ENCODE measurements at regions not wholly inside any gene's neighbourhood (a gene's known extent, or its start where the extent isn't known, plus 50 kb on each side); places are given as distances from the start of the nearest gene placed in this dataset.
"Not testable (repeated sequence)": the region's sequence is repeated elsewhere in the genome, so short reads cannot be mapped to it uniquely, and the experiment has no call there.

DNA sequence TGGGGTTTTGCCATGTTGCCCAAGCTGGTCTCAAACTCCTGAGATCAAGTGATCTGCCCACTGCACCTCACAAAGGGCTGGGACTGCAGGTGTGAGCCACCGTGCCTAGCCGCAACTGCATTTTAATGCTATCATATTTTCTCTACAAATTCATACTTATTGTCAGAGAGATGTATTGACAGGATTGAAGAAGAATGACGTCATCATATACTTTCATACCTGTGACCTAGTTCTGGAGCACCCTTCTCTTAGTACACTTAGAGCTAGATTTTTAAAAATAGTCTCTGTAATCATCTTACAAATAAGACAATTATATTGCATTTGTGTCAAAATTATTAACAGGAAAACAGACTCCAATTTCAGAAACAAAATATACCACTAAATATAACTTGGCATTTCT lies 242.8 kb upstream of the PDZRN3 start:
- no peak for DNase-seq (ENCODE audit: low spot score)

- no peak for DNase-seq (ENCODE audit: low spot score)
Measured at GRCh38 chr3:73866846-73867245, 242.1 kb upstream of the PDZRN3 start.

DNA sequence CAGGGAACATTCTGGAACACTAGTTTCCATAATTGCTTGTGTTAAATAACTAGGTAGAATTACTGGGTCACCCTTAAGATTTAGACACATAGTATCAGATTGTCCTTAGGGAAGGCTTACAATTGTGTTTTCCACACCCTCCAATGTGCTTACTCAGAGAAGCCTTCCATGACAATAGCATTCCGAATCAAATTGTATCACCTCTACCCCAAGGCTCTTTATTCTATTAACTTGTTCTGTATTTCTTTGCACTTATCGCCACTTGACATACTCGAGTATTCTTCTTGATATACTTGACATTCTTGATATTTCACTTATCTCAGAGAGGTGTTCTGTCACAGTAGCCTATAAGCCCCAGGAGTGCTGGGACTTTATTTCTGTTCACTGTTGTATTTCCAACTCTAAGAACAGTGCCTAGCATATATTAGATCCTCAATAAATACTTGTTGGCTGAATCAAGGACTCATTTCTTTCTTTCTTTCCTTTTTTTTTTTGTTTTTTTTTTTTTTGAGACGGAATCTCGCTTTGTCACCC lies 238.9 kb upstream of the PDZRN3 start:
- no peak for DNase-seq (ENCODE audit: low spot score)

DNA sequence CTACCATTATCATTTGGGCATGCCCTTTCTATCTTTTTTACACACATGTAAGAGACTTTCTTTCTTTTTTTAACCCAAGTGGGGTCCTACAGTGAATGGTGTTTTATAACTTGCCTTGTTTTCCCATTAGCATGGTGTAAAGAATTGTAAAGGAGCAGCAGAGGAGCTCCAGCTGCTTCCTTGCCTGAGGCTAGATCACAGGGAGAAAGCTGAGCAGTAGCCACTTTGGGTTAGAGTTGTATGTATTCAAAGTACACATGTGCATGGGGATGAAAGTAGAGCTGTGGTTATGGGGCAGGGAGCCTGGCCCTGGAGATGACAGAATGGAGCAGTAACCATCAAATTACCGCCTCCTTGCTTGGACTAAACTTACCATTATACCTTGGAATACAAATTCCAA lies 231.1 kb upstream of the PDZRN3 start:
- DNase-seq (ENCODE audit: low spot score) = no peak

- DNase-seq (ENCODE audit: low spot score) = no peak
Measured at GRCh38 chr3:73848173-73848906, 223.6 kb upstream of the PDZRN3 start.

DNA sequence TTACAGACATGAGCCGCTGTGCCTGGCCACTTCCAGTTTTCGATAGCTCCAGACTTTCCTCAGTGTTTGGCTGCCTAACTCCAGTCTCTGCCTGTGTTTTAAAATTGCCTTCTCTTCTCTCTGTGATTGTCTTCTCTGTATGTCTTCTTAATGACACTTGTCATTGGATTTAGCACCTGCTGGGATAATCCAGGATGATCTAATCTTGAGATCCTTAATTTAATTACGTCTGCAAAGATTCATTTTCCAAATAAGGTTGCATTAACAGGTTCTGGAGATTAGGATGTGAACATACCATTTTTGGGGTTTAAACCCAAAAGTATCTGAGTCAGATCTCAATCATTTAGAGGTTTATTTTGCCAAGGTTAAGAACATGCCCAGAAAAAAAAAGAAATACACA lies 222.2 kb upstream of the PDZRN3 start:
- no peak for DNase-seq (ENCODE audit: low spot score)

DNA sequence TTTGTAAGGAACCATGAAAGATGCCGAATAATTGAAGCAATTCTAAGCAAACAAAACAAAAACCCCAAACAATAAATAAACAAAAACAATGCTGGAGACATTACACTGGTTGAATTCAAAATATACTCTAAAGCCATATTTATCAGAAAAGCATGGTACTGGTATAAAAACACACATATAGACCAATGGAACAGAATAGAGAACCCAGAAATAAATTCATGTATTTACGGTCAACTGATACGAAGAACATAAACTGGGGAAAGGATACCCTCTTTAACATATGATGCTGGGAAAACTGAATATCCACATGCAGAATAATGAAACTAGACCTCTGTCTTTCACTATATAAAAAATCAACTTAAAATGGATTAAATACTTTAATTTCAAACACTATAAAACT lies 214.3 kb upstream of the PDZRN3 start:
- DNase-seq (ENCODE audit: low spot score) = no peak

GRCh38 chr3:73835945-73836344 lies 211.2 kb upstream of the PDZRN3 start:
- DNase-seq (ENCODE audit: low spot score) = no peak

DNA sequence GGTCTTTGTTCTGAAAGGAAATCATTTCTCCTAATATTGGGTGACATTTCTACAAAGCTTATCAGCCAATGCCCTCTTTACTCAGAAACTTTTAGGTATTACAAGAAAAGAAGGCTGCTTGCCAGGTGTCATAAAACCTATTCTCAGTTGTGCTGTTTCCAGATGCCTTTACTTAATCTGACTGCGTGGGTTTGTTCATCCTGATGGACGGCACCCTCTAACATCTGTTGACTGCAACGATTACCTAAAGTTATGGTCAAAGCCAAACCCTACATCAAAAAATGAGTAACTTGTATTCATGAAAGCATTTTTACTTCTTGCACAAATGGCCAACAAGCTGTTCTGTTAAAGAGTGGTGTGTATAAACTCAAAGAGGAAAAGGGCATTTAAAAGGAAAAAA lies 207.7 kb upstream of the PDZRN3 start:
- DNase-seq (ENCODE audit: low spot score) = no peak

- DNase-seq (ENCODE audit: low spot score) = no peak
Measured at GRCh38 chr3:73828348-73828747, 203.6 kb upstream of the PDZRN3 start.

DNA sequence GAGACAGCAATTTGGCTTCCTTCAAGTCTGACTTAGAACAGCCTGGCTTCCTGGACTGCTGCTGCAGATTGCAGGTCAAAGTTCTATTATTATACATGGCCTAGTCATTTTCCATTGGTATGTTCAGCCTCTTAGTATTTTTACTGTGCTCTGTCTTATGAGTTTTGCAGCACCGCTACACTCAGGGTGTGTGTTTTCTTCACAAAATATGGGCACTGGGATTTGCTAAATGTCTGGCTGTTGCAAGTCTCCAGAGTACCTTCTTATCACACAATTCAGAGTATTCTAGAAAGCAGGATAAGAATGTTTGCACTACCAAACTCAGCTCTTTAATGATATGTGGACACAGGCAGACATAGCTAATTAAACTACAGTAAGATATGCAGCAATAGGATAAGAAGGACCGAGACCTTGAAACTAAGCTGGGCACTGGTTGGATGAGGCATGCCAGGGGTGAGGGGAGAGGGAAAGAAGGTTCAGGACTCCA lies 203.0 kb upstream of the PDZRN3 start:
- no peak for DNase-seq (ENCODE audit: low spot score)

DNA sequence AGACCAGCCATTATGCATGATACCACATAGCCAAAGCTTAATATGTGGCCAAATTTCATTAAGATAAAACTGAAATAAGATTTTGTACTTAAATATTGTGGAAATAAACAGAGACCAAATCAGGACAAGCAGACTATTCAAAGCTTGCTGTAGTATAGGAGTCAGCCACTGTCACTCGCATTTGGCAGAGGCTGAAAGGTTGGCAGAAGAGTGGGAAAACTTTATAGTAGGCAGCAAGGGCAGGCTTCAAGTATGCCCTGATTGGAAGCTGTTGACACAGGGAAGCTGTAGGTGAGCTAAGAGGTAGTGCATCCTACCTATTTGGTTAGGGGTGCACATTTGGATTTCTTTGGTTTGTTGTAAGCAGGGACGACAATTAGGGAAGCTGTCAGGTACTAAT lies 202.5 kb upstream of the PDZRN3 start:
- no peak for DNase-seq (ENCODE audit: low spot score)

DNA sequence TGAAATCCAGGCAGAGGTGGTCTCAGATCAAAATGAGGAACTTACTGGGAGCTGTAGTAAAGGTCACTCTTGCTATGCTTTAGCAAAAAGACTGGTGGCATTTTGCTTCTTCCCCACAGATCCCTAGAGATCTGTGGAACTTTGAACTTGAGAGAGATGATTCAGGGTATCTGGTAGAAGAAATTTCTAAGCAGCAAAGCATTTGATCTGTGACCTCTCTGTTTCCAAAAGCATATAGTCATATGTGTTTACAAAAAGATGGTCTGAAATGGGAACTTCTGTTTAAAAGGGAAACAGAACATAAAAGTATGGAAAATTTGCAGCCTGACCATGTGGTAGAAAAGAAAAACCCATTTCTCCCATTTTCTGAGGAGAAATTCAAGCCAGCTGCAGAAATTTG lies 196.2 kb upstream of the PDZRN3 start:
- DNase-seq (ENCODE audit: low spot score) = not testable (repeated sequence)

- DNase-seq (ENCODE audit: low spot score) = no peak
Measured at GRCh38 chr3:73820431-73820830, 195.7 kb upstream of the PDZRN3 start.

GRCh38 chr3:73815966-73816365 lies 191.2 kb upstream of the PDZRN3 start:
- no peak for DNase-seq (ENCODE audit: low spot score)

- DNase-seq (ENCODE audit: low spot score) = no peak
Measured at GRCh38 chr3:73813692-73814292, 189.1 kb upstream of the PDZRN3 start.

DNA sequence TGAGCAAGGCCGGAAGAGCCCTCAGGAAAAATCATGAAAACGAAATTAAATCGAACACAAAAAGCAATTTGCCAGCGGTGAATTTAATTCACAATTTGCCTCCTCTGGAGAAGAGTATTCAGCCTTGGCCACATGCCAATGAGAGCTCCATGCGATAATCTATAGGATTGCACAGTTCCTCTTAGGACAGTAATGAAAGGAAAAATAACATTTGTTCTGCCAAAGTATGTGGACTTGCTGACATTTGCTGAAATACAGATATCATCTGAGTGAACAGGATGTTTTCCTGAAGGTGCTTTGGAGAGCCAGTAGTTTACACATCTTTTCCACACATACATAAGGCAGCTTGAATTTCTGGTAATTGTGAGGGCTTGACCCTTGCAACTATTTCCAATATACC lies 188.6 kb upstream of the PDZRN3 start:
- DNase-seq (ENCODE audit: low spot score) = no peak

DNA sequence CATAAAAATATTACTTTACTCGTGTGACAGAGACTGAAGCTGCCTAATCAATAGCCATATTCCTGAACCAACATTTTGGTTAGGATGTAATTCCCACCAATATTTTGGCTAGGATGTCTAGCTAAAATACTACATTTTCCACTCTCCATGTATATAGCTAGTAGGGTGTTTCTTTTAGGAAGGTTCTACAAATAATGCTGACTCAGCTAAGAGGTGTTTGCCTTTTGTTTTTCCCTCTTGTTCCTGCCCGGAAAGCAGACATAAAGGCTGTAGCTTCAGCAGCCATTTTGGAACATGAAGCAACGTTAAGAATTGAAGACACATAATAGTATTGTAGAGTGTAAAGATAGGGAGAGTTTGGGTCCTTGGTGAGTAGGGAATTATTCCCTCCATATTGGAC lies 187.3 kb upstream of the PDZRN3 start:
- DNase-seq (ENCODE audit: low spot score) = no peak

DNA sequence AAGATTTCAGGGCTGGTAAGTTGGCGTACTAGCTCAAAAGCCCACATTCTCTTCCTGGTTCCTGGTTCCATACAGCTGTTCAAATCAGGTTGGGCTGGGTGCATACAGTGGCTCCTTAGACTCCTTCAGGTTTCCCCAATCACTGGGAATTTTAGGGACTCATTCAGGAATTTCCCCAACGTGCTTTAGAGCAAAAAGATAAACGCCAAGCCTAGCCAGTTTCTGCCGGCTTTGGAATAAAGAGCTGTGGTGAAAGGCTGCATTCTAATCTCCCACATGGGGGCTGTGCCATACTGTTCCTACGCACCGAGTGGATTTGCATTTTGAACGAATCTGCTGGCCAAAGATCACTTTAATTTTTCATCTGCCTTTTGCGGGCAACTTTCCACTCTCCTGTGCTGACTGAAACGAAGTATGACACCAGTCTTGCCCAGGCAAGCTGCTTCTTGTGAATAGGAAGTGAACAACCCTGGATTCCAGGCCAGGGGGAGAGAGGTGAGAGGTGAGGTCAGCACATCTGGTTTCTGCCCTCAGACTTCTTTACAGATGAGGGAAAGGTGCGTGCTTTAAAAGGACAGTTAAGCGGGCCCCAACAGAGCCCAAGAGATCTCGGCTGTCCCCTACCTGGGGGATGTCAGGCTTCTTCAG lies 184.2 kb upstream of the PDZRN3 start:
- DNase-seq (ENCODE audit: low spot score) = no peak

DNA sequence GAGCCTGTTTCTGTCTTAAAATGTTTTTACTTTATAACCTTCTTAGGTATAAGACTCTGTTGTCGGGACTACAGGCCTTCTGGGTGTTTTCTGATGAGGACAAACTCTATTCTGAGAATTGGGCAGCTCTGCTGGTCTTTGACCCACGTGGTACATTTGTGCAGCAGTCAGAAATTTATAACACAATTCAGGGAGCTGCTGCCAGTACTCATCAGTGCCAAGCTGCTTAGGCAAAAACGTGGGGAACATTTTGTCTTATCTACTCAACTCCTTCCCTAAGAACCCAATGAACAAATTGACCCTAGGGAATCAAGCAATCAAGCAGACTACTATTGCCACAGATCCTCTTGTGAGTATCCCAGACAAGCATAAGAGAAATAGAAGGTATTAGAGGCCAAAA lies 180.7 kb upstream of the PDZRN3 start:
- no peak for DNase-seq (ENCODE audit: low spot score)

GRCh38 chr3:73804204-73804603 lies 179.5 kb upstream of the PDZRN3 start:
- DNase-seq (ENCODE audit: low spot score) = no peak

DNA sequence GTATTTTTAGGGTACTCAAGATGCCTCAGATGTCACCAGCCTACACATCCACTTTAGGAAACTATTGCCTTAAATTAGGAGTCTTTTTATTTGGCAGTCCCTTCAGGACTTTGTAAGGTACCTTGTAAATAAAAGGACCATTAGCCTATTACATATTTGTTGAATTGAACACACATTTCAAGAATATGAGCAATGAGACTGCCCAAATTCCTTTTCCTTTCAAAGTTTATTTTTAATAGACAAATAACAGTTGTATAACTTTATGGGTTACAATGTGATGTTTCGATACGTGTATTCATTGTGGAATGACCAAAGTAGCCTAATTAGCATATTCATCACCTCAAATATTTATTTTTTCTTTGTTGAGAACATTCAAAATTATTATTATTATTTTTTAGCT lies 176.7 kb upstream of the PDZRN3 start:
- no peak for DNase-seq (ENCODE audit: low spot score)

- no peak for DNase-seq (ENCODE audit: low spot score)
Measured at GRCh38 chr3:73797311-73797710, 172.6 kb upstream of the PDZRN3 start.
